NCI-H2107 treated with DMSO at 0.1 percent for 48 hours (cell line): ENCODE measurements at regions not wholly inside any gene's neighbourhood (a gene's known extent, or its start where the extent isn't known, plus 50 kb on each side); places are given as distances from the start of the nearest gene placed in this dataset.
"Not testable (repeated sequence)": the region's sequence is repeated elsewhere in the genome, so short reads cannot be mapped to it uniquely, and the experiment has no call there.

Experiments used
- DNase-seq: peaks from one replicate; lab custom pipeline; 2025; ENCODE audit not compliant: unreplicated experiment; lab: John Stamatoyannopoulos, UW

- DNase-seq, result no peak
Observed at GRCh38 chr3:5917932-5918331, 730.4 kb downstream of the EDEM1 start.

GRCh38 chr3:5918626-5919025 is 731.1 kb downstream of the EDEM1 start:
- DNase-seq, result no peak

- no peak for DNase-seq
Observed at GRCh38 chr3:5929027-5929426, 741.5 kb downstream of the EDEM1 start.

- DNase-seq, result not testable (repeated sequence)
Observed at GRCh38 chr3:5944061-5944460, 756.6 kb downstream of the EDEM1 start.

- no peak for DNase-seq
Observed at GRCh38 chr3:5948084-5948483, 760.6 kb downstream of the EDEM1 start.

- no peak for DNase-seq
Observed at GRCh38 chr3:5951026-5951425, 763.5 kb downstream of the EDEM1 start.

GRCh38 chr3:5972586-5972985 is 785.1 kb downstream of the EDEM1 start:
- no peak for DNase-seq

GRCh38 chr3:5974630-5975322 is 787.3 kb downstream of the EDEM1 start:
- no peak for DNase-seq

GRCh38 chr3:5977331-5977730 is 789.8 kb downstream of the EDEM1 start:
- no peak for DNase-seq

GRCh38 chr3:5980475-5980874 is 793.0 kb downstream of the EDEM1 start:
- no peak for DNase-seq

- DNase-seq, result no peak
Observed at GRCh38 chr3:5994651-5995050, 807.1 kb downstream of the EDEM1 start.

- no peak for DNase-seq
Observed at GRCh38 chr3:6018456-6018855, 830.9 kb downstream of the EDEM1 start.

- no peak for DNase-seq
Observed at GRCh38 chr3:6022621-6023020, 835.1 kb downstream of the EDEM1 start.

GRCh38 chr3:6025032-6025431 is 835.9 kb upstream of the GRM7 start:
- DNase-seq, result no peak

GRCh38 chr3:6030648-6031047 is 830.3 kb upstream of the GRM7 start:
- not testable (repeated sequence) for DNase-seq

- no peak for DNase-seq
Observed at GRCh38 chr3:6035626-6036025, 825.3 kb upstream of the GRM7 start.

GRCh38 chr3:6039971-6040370 is 820.9 kb upstream of the GRM7 start:
- no peak for DNase-seq

- no peak for DNase-seq
Observed at GRCh38 chr3:6041894-6042293, 819.0 kb upstream of the GRM7 start.

GRCh38 chr3:6047016-6047415 is 813.9 kb upstream of the GRM7 start:
- no peak for DNase-seq

GRCh38 chr3:6060251-6060650 is 800.7 kb upstream of the GRM7 start:
- no peak for DNase-seq

- no peak for DNase-seq
Observed at GRCh38 chr3:6062261-6063187, 798.4 kb upstream of the GRM7 start.

- DNase-seq, result no peak
Observed at GRCh38 chr3:6066397-6066796, 794.5 kb upstream of the GRM7 start.
